CD8-positive, alpha-beta memory T cell (primary cell): ENCODE measurements at regions not wholly inside any gene's neighbourhood (a gene's known extent, or its start where the extent isn't known, plus 50 kb on each side); places are given as distances from the start of the nearest gene placed in this dataset.

ENCODE experiments used
- CTCF ChIA-PET: fragments of 350-600 bp; sonication (Branson Sonifier 250); formaldehyde crosslinking; loops from one replicate; lab custom pipeline; 2021; ENCODE audit warnings: antibody characterized with exemption; lab: Charles Lee
- POLR2A ChIA-PET: fragments of 350-600 bp; sonication (Branson Sonifier 250); formaldehyde crosslinking; loops from one replicate; lab custom pipeline; 2021; ENCODE audit warnings: antibody characterized with exemption; lab: Charles Lee
- DNase-seq, 5 donors: peaks; one replicate each; pipeline versions ENCODE4 v3.0.0 to v3.0.0-alpha.2; 2020 to 2022; ENCODE audit warnings: mixed read lengths in 1 of 5
- H3K27ac ChIP-seq: one replicate; pipeline ENCODE4 v1.7.0; 2013; ENCODE audit warnings: low read depth, mild to moderate bottlenecking, low read length, moderate library complexity
- H3K27me3 ChIP-seq: 2 replicates; pipeline ENCODE4 v1.7.0; 2013; ENCODE audit warnings: low read length, mild to moderate bottlenecking; ENCODE audit not compliant: insufficient read depth, poor library complexity, severe bottlenecking
- H3K36me3 ChIP-seq: 2 replicates; pipeline ENCODE4 v1.7.0; 2013; ENCODE audit warnings: mild to moderate bottlenecking, low read length, moderate library complexity; ENCODE audit not compliant: insufficient read depth
- H3K4me1 ChIP-seq: 2 replicates; pipeline ENCODE4 v1.7.0; 2013; ENCODE audit warnings: mild to moderate bottlenecking, low read length, moderate library complexity; ENCODE audit not compliant: insufficient read depth
- H3K4me3 ChIP-seq: 2 replicates; pipeline ENCODE4 v1.7.0; 2013; ENCODE audit warnings: mild to moderate bottlenecking, low read length
- H3K9me3 ChIP-seq: 2 replicates; pipeline ENCODE4 v1.7.0; 2013; ENCODE audit warnings: mild to moderate bottlenecking, low read length
- H3K27ac Mint-ChIP-seq, 8 donors: one replicate each; pipeline ENCODE4 v1.8.0; 2020 to 2021; ENCODE audit warnings: mixed read lengths in 8 of 8, mild to moderate bottlenecking in 6 of 8, inconsistent platforms in 3 of 8, moderate library complexity in 3 of 8
- H3K27me3 Mint-ChIP-seq, 2 donors: one replicate each; pipeline ENCODE4 v1.8.0; 2020 to 2021; ENCODE audit warnings: mixed read lengths in 2 of 2, mild to moderate bottlenecking in 1 of 2, moderate library complexity in 1 of 2
- H3K36me3 Mint-ChIP-seq, 3 donors: one replicate each; pipeline ENCODE4 v1.8.0; 2020 to 2021; ENCODE audit warnings: mixed read lengths in 3 of 3, inconsistent platforms in 1 of 3, mild to moderate bottlenecking in 1 of 3
- H3K4me1 Mint-ChIP-seq, 3 donors: one replicate each; pipeline ENCODE4 v1.8.0; 2020 to 2021; ENCODE audit warnings: mixed read lengths in 3 of 3, inconsistent platforms in 1 of 3, mild to moderate bottlenecking in 1 of 3
- H3K4me3 Mint-ChIP-seq, 7 donors: one replicate each; pipeline ENCODE4 v1.8.0; 2020 to 2021; ENCODE audit warnings: mixed read lengths in 7 of 7, mild to moderate bottlenecking in 6 of 7, moderate library complexity in 4 of 7, inconsistent platforms in 2 of 7
- H3K9me3 Mint-ChIP-seq, 5 donors: one replicate each; pipeline ENCODE4 v1.8.0; 2020 to 2022; ENCODE audit warnings: mixed read lengths in 5 of 5, mild to moderate bottlenecking in 3 of 5, moderate library complexity in 2 of 5, inconsistent platforms in 1 of 5

DNA sequence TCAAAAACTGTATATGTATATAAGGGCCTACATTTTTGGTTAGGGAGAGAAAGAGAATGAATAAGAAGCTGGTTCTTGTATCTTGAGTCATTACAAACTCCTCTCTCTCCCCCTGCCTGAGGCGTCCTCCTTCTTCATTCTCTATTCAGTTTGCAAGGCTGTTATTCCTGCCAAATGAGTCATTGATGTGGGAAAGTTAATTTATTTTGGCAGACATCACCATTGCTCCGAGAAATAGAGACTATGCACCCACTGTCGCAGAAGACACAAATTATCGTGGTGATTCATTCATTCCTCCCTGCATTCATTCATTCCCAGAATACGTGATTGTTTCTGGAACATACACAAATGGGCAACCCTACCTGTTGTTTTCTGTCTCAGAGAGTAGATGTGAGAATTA, 112.5 kb upstream of the MED13L start:
- Mint-ChIP-seq H3K36me3 (no peaks in the 10 kb centered on the region), H3K9me3 (peaks cover 0 to 4% (median 0%) of the 10 kb centered on the region in 5 donors), H3K27me3 (peaks cover 8 to 25% of the 10 kb centered on the region in 2 donors), H3K4me3 (no peak overlapping the region), H3K27ac (no peak overlapping the region), H3K4me1 (peaks cover 2 to 9% (median 3%) of the 10 kb centered on the region in 3 donors)
- Histone ChIP-seq H3K27ac (no peak overlapping the region), H3K9me3 (no peaks in the 10 kb centered on the region), H3K27me3 (no peaks in the 10 kb centered on the region), H3K4me1 (no peaks in the 10 kb centered on the region), H3K4me3 (no peak overlapping the region), H3K36me3 (no peaks in the 10 kb centered on the region)
- DNase-seq = no peak
- ChIA-PET CTCF (no interaction called here), POLR2A (no interaction called here)

DNA sequence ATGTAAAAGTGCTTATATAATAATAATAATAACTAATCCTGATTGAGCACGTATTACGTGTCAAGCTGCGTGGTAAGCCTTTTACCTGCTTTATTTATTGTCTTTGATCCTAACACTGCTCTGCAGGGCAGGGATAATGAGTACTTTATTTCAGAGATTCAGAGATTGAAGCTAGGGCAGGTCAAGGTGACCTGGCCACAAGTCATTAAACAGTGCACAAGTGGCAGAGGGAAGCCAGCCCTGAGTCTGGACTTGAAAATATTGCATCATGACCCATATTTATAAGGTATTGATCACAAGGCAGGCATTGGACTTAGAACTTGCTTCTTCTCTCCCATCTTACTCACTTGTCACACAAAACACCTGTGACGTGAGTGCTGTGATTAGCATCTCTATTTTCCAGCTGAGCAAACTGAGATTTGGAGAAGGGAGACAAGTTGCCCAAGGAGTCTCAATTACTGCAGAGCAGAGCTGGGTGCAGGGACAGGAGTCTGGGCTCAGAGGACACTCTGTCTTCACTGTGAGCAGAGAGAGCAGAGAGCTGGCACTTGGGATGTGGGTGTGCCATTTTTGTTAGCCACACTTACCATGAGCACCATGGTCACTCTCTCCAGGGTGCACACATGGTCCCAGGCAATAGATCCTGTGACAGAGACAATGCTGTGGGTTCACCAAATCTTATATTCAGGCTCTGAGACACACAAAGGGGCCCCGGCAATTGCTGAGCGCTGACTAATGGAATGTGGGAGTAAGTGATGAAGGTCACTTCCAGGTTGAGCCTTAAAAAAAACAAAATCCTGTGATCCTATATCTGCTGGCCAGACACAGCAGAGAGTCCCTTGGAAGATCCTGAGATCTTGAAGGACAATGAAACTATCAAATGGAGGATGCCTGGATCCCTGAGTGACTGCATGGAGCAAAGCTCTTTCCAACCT, 113.2 kb upstream of the MED13L start:
- H3K4me1 Mint-ChIP-seq = peaks cover 0 to 9% (median 3%) of the 10 kb centered on the region in 3 donors
- peaks cover 0 to 4% (median 0%) of the 10 kb centered on the region in 5 donors for H3K9me3 Mint-ChIP-seq
- no peaks in the 10 kb centered on the region for H3K27me3 ChIP-seq
- no peak for DNase-seq
- H3K36me3 ChIP-seq = no peaks in the 10 kb centered on the region
- ChIA-PET CTCF (no interaction called here), POLR2A (no interaction called here)
- H3K4me1 ChIP-seq = no peaks in the 10 kb centered on the region
- no peaks in the 10 kb centered on the region for H3K36me3 Mint-ChIP-seq
- peak overlapping the region in 1 of 8 donors; percentile 38 for H3K27ac Mint-ChIP-seq
- H3K27ac ChIP-seq = no peak overlapping the region
- no peak overlapping the region for H3K4me3 Mint-ChIP-seq
- peaks cover 8 to 25% of the 10 kb centered on the region in 2 donors for H3K27me3 Mint-ChIP-seq
- no peak overlapping the region for H3K4me3 ChIP-seq
- H3K9me3 ChIP-seq = no peaks in the 10 kb centered on the region

DNA sequence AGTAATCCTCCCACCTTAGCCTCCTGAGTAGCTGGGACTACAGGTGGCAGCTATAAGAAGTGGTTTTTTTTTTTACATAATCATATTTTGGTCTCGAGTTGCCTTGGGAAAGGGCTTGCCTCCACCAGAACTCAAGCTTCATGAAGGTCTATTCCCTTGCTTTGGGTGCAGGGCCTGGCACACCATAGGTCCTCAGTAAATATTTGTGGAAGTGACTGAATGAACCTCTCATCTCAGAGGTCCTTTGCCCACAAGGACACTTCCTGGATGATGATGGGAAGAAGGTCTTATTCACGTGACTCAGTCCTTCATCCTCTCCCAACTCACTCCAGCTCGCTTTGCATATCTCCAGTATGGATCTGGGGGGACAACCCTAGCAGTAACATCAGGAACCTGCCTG, 114.0 kb upstream of the MED13L start:
- H3K27me3 Mint-ChIP-seq = peaks cover 8 to 23% of the 10 kb centered on the region in 2 donors
- ChIA-PET CTCF (no interaction called here), POLR2A (no interaction called here)
- no peaks in the 10 kb centered on the region for H3K9me3 ChIP-seq
- no peak overlapping the region for H3K27ac Mint-ChIP-seq
- DNase-seq = no peak
- H3K4me1 ChIP-seq = no peaks in the 10 kb centered on the region
- H3K27me3 ChIP-seq = no peaks in the 10 kb centered on the region
- H3K4me1 Mint-ChIP-seq = peaks cover 0 to 9% (median 3%) of the 10 kb centered on the region in 3 donors
- no peak overlapping the region for H3K27ac ChIP-seq
- no peaks in the 10 kb centered on the region for H3K36me3 ChIP-seq
- H3K4me3 Mint-ChIP-seq = no peak overlapping the region
- no peak overlapping the region for H3K4me3 ChIP-seq
- H3K9me3 Mint-ChIP-seq = peaks cover 0 to 4% (median 0%) of the 10 kb centered on the region in 5 donors
- H3K36me3 Mint-ChIP-seq = no peaks in the 10 kb centered on the region

DNA sequence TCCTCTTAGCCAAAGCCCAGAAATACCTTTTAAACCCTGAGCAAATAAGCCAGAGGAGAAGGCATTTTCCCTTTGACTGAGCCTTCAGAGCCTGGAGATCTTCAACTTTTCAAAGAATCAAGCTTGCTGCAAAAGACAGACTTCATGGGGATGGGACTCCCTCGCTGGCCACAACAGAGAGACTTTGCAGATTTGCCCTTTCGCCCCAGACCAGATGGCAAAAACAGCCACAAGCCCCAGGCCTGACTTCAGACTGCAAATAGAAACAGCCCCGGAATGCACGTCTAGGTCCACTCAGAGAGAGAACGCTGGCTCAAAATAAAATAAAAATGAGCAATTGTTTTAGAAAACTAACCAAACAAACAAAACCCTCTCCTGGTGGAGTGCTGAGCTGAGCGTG, 114.6 kb upstream of the MED13L start:
- no peaks in the 10 kb centered on the region for H3K27me3 ChIP-seq
- peaks cover 0 to 4% (median 0%) of the 10 kb centered on the region in 5 donors for H3K9me3 Mint-ChIP-seq
- no peak overlapping the region for H3K27ac Mint-ChIP-seq
- peaks cover 7 to 19% of the 10 kb centered on the region in 2 donors for H3K27me3 Mint-ChIP-seq
- no peaks in the 10 kb centered on the region for H3K36me3 Mint-ChIP-seq
- no peaks in the 10 kb centered on the region for H3K4me1 ChIP-seq
- no peaks in the 10 kb centered on the region for H3K36me3 ChIP-seq
- H3K27ac ChIP-seq = no peak overlapping the region
- no peak for DNase-seq
- no peak overlapping the region for H3K4me3 ChIP-seq
- peaks cover 0 to 9% (median 3%) of the 10 kb centered on the region in 3 donors for H3K4me1 Mint-ChIP-seq
- ChIA-PET CTCF (no interaction called here), POLR2A (no interaction called here)
- no peak overlapping the region for H3K4me3 Mint-ChIP-seq
- no peaks in the 10 kb centered on the region for H3K9me3 ChIP-seq

DNA sequence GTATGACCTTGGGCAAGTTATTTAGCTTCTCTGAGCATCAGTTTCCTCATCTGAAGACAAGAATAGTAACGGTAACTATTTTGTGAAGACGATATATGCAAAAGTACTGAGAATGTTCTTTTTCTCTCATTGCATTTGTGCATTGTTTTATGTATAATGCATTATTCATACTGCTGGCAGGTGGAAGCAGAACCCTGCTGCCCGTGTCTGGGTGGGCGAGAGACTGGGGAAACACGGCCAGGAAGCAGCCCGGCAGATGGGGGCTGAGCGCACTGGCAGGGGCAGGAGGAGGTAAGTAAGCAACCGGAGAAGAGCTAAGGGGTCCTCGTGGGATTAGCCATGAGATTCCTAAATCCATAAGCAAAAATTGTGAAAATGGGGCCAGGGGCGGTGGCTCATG, 115.8 kb upstream of the MED13L start:
- peak overlapping the region in 1 of 7 donors; percentile 24 for H3K4me3 Mint-ChIP-seq

DNA sequence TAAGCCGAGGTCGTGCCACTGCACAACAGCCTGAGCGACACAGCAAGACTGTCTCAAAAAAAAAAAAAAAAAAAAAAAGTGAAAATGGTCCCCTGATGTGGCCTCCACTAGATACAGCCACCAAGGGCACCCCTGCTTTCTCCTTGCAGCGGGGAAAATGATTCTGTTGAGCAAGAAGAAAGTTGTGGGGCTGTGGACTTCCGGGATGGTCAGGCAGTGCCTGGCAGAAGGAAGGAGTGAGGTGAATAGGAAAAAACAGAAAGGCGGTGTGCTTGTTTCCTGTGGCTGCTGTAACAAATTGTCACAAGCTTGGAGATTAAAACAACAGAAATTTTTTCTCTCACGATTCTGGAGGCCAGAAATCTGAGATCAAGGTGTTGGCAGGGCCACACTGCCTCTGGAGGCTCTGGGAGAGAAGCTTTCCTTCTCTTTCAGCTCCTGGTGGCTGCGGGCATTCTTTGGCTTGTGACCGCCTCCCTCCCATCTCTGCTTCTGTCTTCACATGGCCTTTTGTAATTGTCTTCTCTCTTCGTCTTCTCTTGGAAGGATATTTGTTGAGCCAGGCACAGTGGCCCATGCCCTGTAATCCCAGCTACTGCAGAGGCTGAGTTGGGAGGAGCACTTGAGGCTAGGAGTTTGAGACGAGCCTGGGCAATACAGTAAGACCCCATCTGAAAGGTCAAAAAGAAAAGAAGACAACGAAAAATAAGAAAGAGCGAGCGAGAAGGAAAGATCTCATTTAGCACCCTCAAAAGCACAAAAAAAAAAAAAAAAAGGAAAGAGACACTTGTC, 116.6 kb upstream of the MED13L start:
- CTCF ChIA-PET = no interaction called here

More for the DNA sequence above, 115.8 kb upstream of the MED13L start:
- DNase-seq = no peak
- Histone ChIP-seq H3K4me1 (no peaks in the 10 kb centered on the region), H3K27ac (no peak overlapping the region), H3K27me3 (no peaks in the 10 kb centered on the region), H3K9me3 (no peaks in the 10 kb centered on the region), H3K4me3 (no peak overlapping the region), H3K36me3 (no peaks in the 10 kb centered on the region)
- ChIA-PET CTCF (no interaction called here), POLR2A (no interaction called here)
- Mint-ChIP-seq H3K9me3 (peaks cover 0 to 8% (median 3%) of the 10 kb centered on the region in 5 donors), H3K27ac (no peak overlapping the region), H3K36me3 (peaks cover 0 to 2% (median 1%) of the 10 kb centered on the region in 3 donors), H3K4me1 (peaks cover 0 to 9% (median 3%) of the 10 kb centered on the region in 3 donors), H3K27me3 (peaks cover 7 to 16% of the 10 kb centered on the region in 2 donors)

DNA sequence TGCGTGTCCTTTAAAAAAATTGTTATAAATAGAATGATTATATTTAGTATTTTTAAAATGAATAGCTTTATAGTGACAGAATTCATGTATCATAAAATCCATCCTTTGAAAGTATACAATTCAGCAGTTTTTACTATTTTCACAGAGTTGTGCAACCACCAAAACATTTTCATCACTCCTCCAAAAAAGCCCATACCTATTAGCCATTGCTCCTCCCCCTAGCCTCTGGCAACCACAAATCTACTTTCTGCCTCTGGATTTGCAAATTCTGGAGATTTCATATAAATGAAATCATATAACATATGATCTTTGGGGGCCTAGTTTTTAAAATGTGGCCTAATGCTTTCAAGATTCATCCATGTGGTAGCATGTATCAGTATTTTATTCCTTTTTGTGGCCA, 117.9 kb upstream of the MED13L start:
- Mint-ChIP-seq H3K9me3 (peaks cover 5 to 16% (median 9%) of the 10 kb centered on the region in 5 donors), H3K27me3 (peaks cover 8 to 14% of the 10 kb centered on the region in 2 donors), H3K27ac (no peak overlapping the region), H3K4me1 (peaks cover 0 to 9% (median 3%) of the 10 kb centered on the region in 3 donors), H3K4me3 (no peak overlapping the region), H3K36me3 (peaks cover 0 to 11% (median 1%) of the 10 kb centered on the region in 3 donors)
- Histone ChIP-seq H3K4me1 (no peaks in the 10 kb centered on the region), H3K9me3 (no peaks in the 10 kb centered on the region), H3K27ac (no peak overlapping the region), H3K27me3 (no peaks in the 10 kb centered on the region), H3K36me3 (no peaks in the 10 kb centered on the region), H3K4me3 (no peak overlapping the region)
- POLR2A ChIA-PET = no interaction called here
- DNase-seq = no peak
- CTCF ChIA-PET = no interaction called here

More for the DNA sequence above, 116.6 kb upstream of the MED13L start:
- no peaks in the 10 kb centered on the region for H3K27me3 ChIP-seq
- H3K4me3 Mint-ChIP-seq = no peak overlapping the region
- H3K9me3 Mint-ChIP-seq = peaks cover 5 to 16% (median 9%) of the 10 kb centered on the region in 5 donors
- peaks cover 0 to 9% (median 3%) of the 10 kb centered on the region in 3 donors for H3K4me1 Mint-ChIP-seq
- H3K27ac ChIP-seq = no peak overlapping the region
- no peaks in the 10 kb centered on the region for H3K4me1 ChIP-seq
- POLR2A ChIA-PET = interaction anchor here (0.8 kb wide), 1 partner anchor 130 kb away, joined by 3 read pairs; no protein-coding TSS in a partner anchor
- H3K27ac Mint-ChIP-seq = no peak overlapping the region
- H3K9me3 ChIP-seq = no peaks in the 10 kb centered on the region
- no peak overlapping the region for H3K4me3 ChIP-seq
- peaks cover 9 to 19% of the 10 kb centered on the region in 2 donors for H3K27me3 Mint-ChIP-seq
- H3K36me3 Mint-ChIP-seq = peaks cover 0 to 10% (median 1%) of the 10 kb centered on the region in 3 donors
- no peak for DNase-seq
- no peaks in the 10 kb centered on the region for H3K36me3 ChIP-seq
